PFSK-1 (cell line): ENCODE measurements at regions not wholly inside any gene's neighbourhood (a gene's known extent, or its start where the extent isn't known, plus 50 kb on each side); places are given as distances from the start of the nearest gene placed in this dataset.

ENCODE experiments used
- FOXP2 ChIP-seq: optimal IDR thresholded peaks from 2 replicates; pipeline ENCODE3; 2011; ENCODE audit warnings: borderline replicate concordance, control low read depth, inconsistent platforms; ENCODE audit not compliant: insufficient read depth; ENCODE audit errors: extremely low read length, extremely low read depth
- POLR2AphosphoS5 ChIP-seq: IDR thresholded peaks from 2 replicates; pipeline ENCODE4 v1.6.1; 2012; ENCODE audit warnings: low read depth, mild to moderate bottlenecking, control low read depth, low read length, moderate library complexity
- REST ChIP-seq, 2 experiments: IDR thresholded peaks; 2 replicates each; pipeline versions ENCODE4 v1.6.1 to v1.8.0; 2011 to 2012; ENCODE audit warnings: low read depth in 2 of 2, low read length in 2 of 2, control low read depth in 1 of 2, inconsistent platforms in 1 of 2, mild to moderate bottlenecking in 1 of 2, moderate library complexity in 1 of 2; ENCODE audit not compliant: insufficient read depth in 1 of 2
- SIN3A ChIP-seq: IDR thresholded peaks from 2 replicates; pipeline ENCODE4 v1.6.1; 2012; ENCODE audit warnings: mild to moderate bottlenecking, low read length, moderate library complexity, borderline replicate concordance; ENCODE audit not compliant: insufficient read depth
- TAF1 ChIP-seq: IDR thresholded peaks from 2 replicates; pipeline ENCODE4 v1.6.1; 2012; ENCODE audit warnings: low read length, control low read depth, borderline replicate concordance; ENCODE audit not compliant: insufficient read depth

GRCh38 chr9:99601571-99602111 lies 220.0 kb upstream of the NR4A3 start:
- TF ChIP-seq FOXP2 (no peak), REST (IDR thresholded peaks at IDR 0.05; ENCODE audit: insufficient read depth in 1 of 2, low read depth in 2 of 2, low read length in 2 of 2) (no peak), TAF1 (no peak), POLR2AphosphoS5 (no peak), SIN3A (no peak)

GRCh38 chr9:99602854-99603253 lies 218.8 kb upstream of the NR4A3 start:
- TF ChIP-seq FOXP2 (no peak), SIN3A (no peak), POLR2AphosphoS5 (no peak), TAF1 (no peak), REST (IDR thresholded peaks at IDR 0.05; ENCODE audit: insufficient read depth in 1 of 2, low read depth in 2 of 2, low read length in 2 of 2) (no peak)

- TF ChIP-seq TAF1: no peak
- TF ChIP-seq FOXP2: no peak
- no peak for TF ChIP-seq REST (IDR thresholded peaks at IDR 0.05; ENCODE audit: insufficient read depth in 1 of 2, low read depth in 2 of 2, low read length in 2 of 2)
- TF ChIP-seq SIN3A: no peak
- TF ChIP-seq POLR2AphosphoS5: no peak
Observed at GRCh38 chr9:99605016-99605743, 216.5 kb upstream of the NR4A3 start.

GRCh38 chr9:99606296-99606695 lies 215.4 kb upstream of the NR4A3 start:
- TF ChIP-seq SIN3A: no peak
- TF ChIP-seq POLR2AphosphoS5: no peak
- TF ChIP-seq TAF1: no peak

GRCh38 chr9:99606957-99607356 lies 214.7 kb upstream of the NR4A3 start:
- TF ChIP-seq TAF1 (no peak), POLR2AphosphoS5 (no peak), REST (IDR thresholded peaks at IDR 0.05; ENCODE audit: insufficient read depth in 1 of 2, low read depth in 2 of 2, low read length in 2 of 2) (no peak), SIN3A (no peak), FOXP2 (no peak)
